HCEC 1CT (cell line): ENCODE measurements at regions not wholly inside any gene's neighbourhood (a gene's known extent, or its start where the extent isn't known, plus 50 kb on each side); places are given as distances from the start of the nearest gene placed in this dataset.
A peak's percentile ranks its signal among the peaks of the same experiment; 100 is the strongest.
"Not testable (repeated sequence)": the region's sequence is repeated elsewhere in the genome, so short reads cannot be mapped to it uniquely, and the experiment has no call there.

Experiments used
- DNase-seq: peaks from one replicate; pipeline ENCODE4 v3.0.0-alpha.2; 2017

GRCh38 chr3:195669310-195669709 is 51.5 kb upstream of the MUC20 start:
- not testable (repeated sequence) for DNase-seq

GRCh38 chr3:195668131-195668766 is 52.5 kb upstream of the MUC20 start:
- not testable (repeated sequence) for DNase-seq

- DNase-seq, result not testable (repeated sequence)
These were observed 55.5 kb upstream of the MUC20 start for GRCh38 chr3:195665311-195665710.

- DNase-seq, result not testable (repeated sequence)
These were observed 56.6 kb upstream of the MUC20 start for GRCh38 chr3:195664131-195664530.

- DNase-seq, result not testable (repeated sequence)
These were observed 61.6 kb upstream of the MUC20 start for GRCh38 chr3:195659136-195659533.

GRCh38 chr3:195658381-195659135 is 62.2 kb upstream of the MUC20 start:
- DNase-seq, result not testable (repeated sequence)

- DNase-seq, result peak; percentile 56
These were observed 63.1 kb upstream of the MUC20 start for GRCh38 chr3:195657475-195658372.

GRCh38 chr3:195656091-195656490 is 64.7 kb upstream of the MUC20 start:
- DNase-seq, result not testable (repeated sequence)

- DNase-seq, result not testable (repeated sequence)
These were observed 66.0 kb upstream of the MUC20 start for GRCh38 chr3:195654746-195655145.

GRCh38 chr3:195654138-195654537 is 66.6 kb upstream of the MUC20 start:
- not testable (repeated sequence) for DNase-seq

- peak; percentile 20 for DNase-seq
These were observed 67.1 kb upstream of the MUC20 start for GRCh38 chr3:195653641-195654040.

GRCh38 chr3:195647912-195648702 is 64.4 kb upstream of the APOD start:
- DNase-seq, result not testable (repeated sequence)

- DNase-seq, result not testable (repeated sequence)
These were observed 62.1 kb upstream of the APOD start for GRCh38 chr3:195645872-195646271.

GRCh38 chr3:195643245-195643644 is 59.5 kb upstream of the APOD start:
- DNase-seq, result not testable (repeated sequence)

GRCh38 chr3:195642311-195642710 is 58.6 kb upstream of the APOD start:
- DNase-seq, result not testable (repeated sequence)

- DNase-seq, result not testable (repeated sequence)
These were observed 54.7 kb upstream of the APOD start for GRCh38 chr3:195638456-195638855.

- not testable (repeated sequence) for DNase-seq
These were observed 53.9 kb upstream of the APOD start for GRCh38 chr3:195637473-195638233.

GRCh38 chr3:195637011-195637410 is 53.3 kb upstream of the APOD start:
- DNase-seq, result not testable (repeated sequence)

GRCh38 chr3:195635898-195636685 is 52.4 kb upstream of the APOD start:
- DNase-seq, result not testable (repeated sequence)

- DNase-seq, result not testable (repeated sequence)
These were observed 51.6 kb upstream of the APOD start for GRCh38 chr3:195635262-195635873.
